Suppressor macrophage (primary cell): ENCODE measurements at regions not wholly inside any gene's neighbourhood (a gene's known extent, or its start where the extent isn't known, plus 50 kb on each side); places are given as distances from the start of the nearest gene placed in this dataset.
"Not testable (repeated sequence)": the region's sequence is repeated elsewhere in the genome, so short reads cannot be mapped to it uniquely, and the experiment has no call there.

ENCODE experiments used
- DNase-seq, 4 experiments: peaks; one replicate each; pipeline ENCODE4 v3.0.0-alpha.2; 2020 to 2022

DNA sequence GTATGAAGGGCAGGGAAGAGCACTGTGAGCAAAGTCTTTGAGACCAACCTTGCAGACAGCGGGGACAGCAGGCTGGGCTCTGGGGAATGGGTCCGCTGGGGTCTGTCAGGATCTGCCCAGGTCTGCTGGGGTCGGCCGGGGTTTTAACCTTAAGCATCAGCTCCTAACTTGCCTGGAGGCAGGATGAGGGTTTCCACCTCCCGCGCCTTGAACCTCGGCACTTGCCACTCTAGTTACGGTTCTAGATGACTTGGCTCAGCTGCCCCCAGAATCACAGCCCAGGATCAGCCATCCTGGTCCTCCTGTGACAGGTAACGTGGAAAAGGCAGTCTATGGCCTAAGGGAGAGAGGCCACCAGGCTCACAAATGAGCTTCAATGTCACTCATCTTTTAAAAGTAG is 50.4 kb upstream of the CACUL1 start:
- no peak for DNase-seq

DNA sequence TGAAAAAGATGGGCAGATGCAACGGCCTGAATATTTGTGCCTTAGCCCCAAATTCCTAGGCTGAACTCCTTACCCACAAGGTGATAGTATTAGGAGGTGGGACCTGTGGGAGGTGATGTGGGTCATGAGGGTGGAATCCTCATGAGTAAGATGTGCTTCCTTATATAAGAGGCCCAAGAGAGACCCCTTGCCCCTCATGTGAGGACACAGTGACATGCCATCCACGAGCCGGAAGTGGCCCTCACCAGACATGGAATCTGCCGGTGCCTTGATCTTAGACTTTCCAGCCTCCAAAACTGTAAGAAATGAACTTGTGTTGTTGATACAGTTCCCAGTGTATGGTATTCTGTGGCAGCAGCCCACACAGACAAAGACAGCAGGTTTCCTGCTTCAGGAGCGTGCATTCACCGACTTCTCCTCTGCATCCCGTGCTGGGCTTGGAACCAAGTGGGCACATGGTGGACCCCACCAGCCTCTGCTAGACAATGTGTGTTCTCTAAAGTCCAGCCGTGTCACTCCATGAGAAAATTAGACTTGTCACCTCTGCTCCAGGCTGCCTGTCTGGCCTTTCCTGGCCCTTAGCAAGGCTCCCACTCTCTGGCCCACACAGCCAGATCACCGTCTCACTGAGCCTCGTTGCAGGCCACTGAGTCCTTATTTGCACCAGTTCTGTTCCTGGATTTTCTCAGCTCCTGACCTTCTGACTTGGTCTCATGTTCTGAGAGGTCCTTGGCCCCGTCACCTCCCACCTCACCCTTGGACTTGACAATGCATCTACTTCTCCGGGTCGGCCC is 52.9 kb upstream of the CACUL1 start:
- no peak for DNase-seq

DNA sequence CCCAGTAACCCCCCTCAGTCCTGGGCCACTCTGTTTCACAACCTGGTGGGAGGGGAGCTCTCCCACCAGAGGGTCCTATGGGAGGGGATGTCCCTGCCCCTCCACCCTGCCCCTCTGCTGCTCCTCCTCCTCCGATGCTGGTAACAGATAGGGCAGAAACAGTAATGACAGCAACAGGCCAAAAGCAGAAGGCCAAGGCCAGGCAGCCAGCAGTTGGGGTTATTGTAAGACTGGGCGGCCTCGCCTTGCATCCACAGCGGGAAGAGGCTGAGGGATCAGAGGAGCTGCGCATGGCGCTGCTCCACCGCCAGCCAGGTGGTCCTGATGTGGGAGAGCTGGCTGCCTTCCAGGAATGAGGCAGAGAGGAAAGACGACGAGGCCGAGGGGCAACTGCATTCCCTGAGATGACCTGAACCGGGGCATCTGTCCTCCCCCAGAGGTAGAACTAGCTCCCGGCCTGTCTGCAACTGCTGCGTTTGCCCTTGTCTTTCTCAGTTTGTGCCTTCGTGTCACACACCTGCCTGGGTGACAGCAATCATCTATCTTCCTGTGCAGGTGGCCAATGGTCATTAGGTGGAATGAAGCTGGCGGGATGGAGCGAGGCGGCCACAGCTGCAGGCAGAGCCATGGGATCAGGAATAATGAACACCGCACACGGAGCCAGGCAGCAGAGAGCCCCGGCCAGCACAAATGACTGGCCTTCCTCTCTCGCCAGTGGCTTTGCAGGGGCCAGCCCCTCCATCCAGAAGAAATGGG is 54.0 kb upstream of the CACUL1 start:
- no peak for DNase-seq

DNA sequence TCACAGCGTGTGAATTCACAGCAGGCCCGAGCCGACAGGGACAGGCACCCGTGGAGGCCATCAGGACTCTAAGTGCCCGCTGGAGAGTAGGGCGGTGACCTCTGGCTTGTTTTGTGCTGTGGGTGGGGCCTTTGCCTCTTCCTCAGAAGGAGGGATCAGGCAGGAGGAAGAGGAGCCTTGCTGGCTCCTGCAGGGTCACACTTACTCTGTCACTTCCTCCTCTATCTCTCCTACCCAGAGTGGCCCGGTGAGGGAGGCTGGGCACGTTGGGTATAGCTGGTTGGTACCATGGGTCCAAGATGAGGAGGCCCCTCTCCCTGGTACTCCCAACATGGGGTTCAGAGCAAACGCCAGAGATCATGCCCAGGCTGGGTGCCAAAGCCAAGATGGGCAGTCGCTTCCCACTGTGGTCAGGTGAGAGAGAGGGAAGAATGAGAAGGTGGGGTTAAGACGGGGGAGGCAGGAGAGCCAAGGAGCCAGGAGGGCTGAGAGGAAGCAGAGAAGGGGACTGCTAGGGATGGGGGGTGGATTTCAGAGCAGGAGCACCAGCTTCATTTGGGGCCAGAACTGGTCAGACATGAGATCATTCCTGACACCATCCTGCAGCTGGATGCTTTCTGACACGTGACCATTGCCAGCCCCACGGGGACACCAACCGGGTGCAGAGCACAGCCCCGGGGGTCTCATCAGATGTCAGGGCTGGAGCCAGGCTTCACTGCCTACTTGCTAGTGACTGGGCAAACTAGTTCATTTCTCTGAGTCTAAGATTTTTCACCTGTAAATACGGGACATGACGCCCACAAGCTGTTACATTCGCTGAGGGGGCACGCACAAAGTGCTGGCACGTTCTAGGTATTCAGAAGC is 54.8 kb upstream of the CACUL1 start:
- peak in 3 of 4 experiments; percentile 25 to 53 (median 40) for DNase-seq

DNA sequence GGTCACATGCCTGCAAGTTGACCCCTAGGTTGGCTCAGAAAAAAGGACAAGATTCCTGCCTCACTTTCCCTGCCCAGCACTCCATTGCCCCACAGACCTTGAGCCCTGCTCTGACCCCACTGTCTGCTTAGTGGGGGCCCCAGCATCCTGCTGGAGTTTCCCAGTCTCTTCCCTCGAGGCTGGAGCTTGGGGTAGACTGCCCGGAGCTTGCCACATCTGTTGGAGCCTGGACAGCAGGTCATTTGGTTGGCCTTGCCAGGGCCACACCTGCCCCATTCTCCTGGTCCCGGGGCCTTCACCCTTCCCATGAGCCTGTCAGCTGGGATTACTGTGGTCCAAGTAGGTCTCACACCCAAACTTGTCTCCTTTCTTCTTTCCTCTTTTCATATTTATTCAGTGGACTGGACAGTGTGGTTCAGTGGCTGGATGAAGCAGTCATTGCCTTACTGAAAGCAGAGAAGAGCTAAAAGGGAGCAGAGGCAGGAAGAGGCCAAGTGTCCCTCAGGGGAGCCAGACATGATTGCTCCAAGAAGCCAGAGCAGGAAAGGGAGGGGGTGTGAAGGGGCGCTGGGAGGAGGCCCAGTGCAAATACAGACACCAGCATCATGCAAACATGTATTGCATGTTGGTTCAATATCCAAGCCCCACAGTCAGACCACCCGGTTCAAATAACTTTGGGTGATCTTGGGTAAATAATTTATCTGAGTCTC is 56.2 kb upstream of the CACUL1 start:
- no peak for DNase-seq

DNA sequence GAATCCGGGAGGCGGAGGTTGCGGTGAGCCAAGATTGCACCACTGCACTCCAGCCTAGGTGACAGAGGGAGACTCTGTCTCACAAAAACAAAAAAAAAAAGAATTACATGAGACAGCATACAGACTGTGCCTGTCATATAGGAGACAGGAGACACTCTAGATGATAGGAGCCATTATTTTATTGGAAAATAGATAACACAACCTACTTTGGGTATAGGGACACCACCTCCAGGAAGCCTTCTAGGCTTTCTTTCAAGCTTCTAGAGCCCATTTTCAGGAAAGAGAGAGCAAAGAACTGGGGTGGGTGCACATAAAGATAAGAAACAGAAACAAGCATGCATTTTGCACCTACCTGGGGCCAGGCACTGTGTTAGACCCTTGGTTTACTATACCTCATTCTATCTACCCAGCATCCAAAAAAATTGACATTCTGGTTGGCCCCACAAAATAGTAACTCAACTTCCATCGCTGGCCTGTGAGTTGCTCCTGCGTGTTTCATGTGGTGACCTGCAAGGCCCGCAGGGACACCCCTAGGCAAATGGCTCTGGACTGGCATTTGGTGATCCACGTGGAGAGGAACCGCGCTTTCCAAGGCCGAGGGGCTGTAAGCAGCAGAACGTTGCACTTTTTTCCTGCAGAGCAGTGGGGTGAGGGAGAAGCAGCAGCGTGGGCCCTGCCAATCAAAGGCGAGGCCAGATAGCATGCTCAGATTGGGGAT is 57.1 kb upstream of the CACUL1 start:
- DNase-seq = no peak

DNA sequence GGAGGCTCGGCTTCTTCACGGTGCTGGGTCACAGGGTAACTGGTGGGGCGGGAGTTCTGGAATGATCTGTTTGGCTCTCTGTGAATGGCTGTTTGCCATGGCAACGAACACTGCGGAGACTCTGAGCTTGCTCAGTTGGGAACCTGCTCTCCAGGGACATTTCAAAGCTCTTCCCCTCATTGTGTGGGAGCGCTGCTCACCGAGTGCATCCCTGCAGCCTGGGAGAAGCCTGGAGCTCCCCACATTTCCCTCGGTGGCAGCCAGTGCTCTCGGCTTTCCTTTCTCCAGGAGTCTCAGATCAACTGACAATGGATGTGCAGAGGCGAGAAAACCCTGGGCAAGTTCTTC is 57.6 kb upstream of the CACUL1 start:
- DNase-seq = no peak

DNA sequence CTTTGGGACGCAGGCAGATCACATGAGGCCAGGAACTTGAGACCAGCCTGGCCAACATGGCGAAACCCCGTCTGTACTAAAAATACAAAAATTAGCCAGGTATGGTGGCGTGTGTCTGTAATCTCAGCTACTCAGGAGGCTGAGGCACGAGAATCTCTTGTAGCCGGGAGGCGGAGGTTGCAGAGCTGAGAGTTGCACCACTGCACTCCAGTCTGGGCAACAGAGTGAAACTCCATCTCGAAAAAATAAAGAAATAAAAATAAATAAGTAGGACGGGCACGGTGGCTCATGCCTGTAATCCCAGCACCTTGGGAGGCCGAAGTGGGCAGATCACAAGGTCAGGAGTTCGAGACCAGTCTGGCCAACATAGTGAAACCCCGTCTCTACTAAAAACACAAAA is 58.2 kb upstream of the CACUL1 start:
- not testable (repeated sequence) for DNase-seq

DNA sequence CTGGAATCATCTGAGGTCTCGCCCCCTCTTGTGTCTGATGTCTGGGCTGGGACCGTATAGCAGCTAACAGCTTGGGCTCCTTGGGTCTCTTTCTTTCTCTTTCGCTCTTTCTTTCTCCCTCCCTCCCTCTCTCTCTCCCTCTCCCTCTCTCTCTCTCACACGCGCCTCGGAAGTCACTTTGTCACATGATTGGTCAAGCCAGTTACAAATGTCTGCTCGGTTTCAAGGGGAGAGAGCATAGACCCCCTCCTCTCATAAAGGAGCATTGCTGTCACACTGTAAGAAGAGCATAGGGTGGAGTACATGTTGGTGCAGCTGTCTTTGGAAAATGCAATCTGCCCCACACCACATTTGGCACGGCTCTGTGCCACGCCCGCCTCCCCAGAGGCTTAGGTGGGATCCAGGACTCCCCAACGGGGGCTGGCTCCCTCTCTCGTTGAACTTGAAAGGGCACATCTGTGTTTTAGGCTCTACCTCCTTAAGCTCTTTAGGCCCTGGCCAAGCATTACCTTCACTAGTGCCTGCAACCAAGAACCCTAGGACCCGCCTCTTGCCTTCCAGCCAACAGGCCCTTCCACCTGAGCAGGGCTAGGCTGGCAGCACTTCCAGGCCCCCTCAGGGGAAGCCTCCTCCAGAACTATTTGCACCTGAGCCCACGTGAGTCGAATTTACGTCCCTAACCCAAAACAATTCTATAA is 61.9 kb upstream of the CACUL1 start:
- DNase-seq = no peak

DNA sequence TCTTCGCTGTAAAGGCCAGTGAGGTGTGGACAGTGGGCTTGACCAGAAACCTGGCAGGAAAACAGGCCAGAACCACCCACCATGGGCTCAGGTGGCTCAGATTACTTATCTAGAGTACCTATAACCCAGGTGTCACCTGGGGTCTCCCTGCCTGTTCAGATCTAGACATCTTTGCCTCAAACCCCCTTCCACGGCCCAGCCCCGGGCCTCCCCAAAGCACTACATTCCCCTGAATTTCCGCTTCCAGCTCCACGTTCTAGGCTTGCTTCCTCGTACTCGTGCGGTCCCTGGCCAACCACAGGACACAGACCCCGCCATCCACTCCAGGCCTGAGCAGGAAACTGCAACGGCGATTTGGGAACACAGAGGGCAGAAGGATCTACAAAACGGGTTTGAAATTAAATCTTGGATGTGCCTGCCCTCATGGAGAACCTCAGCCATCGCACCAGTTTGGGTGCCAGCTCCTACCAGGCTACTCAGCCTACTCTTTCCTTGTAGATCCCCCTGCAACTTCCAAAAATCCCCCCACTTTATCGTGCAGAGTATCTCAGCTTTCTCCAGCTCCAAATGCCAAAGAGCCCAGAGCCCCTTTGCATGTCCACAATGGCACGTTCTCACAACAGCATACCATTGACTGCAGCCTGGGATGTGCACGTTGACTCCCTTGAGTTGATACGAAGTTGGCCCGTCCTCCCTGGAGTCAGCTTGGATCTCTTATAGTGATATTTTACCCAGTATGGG is 62.7 kb upstream of the CACUL1 start:
- no peak for DNase-seq

DNA sequence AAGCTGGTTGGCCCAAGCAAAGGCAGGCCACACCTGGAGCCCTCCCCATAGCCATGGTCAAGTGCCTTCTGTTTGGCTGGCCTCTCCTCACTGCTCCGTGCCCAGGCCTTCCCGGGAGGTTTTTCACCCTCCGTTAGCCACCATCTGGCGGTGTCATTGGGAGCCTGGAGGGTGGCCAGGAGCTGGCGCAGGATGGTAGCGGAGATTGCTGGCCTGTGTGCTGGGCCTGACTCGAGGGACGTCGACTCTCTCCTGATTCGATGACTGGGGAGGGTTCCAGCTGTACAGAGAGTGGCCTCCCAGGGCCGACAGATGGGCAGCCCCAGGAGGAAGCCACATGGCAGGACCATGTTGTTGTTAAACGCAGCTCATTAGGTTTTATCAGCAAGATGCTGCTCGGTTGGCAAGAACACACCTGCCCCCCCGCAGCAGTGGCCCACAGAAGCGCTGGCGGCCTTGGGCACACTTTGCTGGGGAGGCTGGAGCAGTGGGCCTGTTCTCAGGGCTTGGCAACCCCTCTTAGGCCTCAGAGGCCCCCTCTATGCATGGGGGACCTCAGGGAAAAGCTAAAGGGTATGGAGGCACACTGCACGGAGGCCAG is 64.0 kb upstream of the CACUL1 start:
- DNase-seq = no peak

DNA sequence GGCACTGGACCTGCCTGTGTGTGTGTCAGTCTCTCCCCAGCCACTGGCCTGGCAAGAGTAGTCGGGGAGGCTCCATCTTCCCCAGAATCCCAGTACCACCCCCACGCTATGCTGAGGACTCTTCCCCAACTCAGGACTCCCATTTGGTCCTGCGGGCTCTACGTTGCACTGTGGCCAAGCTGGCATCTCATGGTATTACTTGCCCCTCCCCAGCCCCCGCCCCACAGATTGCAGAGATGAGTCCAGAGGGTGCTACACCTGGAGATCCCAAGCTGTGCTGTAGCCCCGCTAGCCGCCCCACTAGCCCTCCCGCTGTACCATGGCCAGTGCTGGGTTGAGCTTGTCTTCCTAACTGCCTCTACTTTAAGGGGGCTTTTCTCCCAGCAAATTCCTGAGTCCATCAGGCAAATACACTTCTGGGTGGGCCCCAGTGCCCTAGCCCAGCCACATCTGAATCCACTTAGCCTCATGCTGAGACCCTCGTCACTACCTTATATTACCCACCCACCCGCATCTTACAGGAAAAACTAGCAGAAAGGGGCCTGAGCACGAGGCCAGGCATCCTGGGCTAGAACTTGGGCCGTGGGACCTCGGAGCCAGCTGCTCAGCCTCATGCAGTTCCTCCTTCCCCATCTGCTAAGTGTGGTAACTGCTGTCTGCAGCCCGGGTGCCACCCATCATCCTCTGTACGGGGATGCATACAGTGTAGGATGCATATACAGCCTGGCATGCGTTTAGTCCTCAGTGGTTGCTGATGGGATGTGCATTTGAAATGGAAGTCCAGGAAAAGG is 65.8 kb upstream of the CACUL1 start:
- no peak for DNase-seq

DNA sequence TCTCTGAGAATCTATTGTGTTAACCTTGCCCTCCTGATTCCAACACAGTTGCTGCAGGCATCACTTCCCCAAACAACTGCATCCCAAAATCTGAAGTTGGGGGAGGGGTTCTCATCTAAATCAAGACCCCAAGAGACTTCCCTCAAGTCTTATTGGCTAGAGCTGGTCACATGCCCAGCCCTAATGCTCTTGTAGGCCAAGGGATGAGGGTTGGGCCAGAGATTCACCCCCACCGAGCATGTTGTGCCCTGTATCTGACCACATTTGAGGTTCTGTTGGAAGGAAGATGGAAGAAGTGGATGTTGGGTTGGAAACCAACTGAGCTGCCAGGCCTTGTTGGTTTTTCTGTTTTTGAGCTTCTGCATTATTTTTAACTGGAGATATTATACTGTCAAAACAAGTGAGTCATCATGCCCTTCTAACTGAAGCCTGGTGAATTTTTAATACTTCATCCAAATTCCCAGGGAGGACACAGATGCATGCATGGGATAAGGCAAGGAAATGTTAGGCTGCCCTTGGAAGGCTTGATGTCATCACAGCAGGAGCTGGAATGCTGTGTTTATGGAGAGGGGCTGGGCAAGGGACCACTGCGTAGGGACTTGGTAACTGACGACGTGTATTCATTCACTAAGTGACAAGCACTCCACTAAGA is 68.6 kb upstream of the CACUL1 start:
- DNase-seq = no peak

DNA sequence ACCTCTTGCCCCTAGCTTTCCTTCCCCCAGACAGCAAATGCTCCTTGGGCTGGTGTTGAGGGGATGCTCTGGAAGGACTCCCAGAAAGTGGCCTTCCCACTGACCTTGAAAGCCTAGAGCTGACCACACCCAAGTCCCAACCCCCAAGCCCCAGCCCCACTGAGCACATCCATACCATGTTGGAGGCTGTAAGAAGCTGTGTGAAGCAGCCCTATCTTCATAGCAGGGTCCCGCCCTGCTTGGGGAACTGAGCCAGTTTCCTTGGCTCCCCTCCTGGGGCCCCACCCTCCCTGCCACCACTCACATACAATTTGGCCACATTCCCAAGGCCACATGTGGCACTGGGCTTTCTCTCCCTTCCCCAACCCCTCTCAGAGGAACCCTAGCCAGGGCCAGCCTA is 72.3 kb upstream of the CACUL1 start:
- no peak for DNase-seq

DNA sequence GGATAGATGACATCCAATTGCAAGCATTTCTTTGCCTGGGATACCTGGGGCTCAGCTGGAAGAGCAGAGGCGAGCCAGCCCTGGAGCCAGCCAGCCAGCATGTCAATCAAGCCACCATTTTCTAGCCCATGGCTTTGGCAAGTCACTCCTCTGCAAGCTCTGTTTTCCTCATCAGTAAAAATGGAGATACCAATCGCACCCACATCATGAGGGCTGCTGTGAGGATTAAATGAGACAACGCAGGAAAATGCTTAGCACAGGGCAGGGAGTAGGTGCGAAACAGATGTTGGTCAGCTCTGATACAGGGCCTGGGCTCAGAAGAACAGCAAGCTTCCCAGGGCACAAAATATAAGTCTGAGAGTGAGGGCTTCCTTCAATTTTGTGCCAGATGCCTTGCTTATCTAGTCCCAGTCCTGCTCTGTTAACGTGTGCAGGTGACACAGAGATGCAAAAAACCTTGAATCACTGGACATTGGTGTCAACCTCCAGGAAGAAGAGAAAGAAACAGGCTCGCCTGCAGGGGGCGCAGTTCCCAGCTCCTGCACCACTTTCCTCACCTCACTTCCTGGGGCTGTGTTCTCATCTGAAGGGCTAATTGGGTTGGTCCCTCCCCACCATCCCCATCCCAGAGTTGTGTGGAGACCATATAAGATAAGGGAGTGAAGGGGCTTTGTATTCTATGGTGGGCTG is 72.8 kb upstream of the CACUL1 start:
- peak in 1 of 4 experiments; percentile 16 for DNase-seq

DNA sequence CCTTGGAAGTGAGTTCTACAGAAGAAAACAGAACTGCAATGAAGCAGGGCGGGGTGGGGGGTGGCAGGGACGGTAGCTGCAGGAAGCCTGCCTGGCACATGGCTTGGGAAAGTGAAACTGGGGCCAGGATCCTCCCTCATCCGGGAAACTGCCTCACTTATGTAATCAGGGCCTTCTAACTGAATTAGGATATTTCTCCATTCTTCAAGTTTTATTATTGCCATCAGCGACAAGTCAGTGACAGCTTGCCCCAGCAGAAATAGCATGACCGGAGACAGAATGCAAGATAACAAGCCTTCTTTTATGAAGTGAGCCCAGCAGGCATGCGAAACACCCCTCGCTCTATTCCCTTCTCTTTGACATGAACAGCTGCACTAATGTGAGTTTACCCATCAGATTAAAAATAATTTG is 77.5 kb upstream of the CACUL1 start:
- peak; percentile 75 to 89 (median 82) for DNase-seq

DNA sequence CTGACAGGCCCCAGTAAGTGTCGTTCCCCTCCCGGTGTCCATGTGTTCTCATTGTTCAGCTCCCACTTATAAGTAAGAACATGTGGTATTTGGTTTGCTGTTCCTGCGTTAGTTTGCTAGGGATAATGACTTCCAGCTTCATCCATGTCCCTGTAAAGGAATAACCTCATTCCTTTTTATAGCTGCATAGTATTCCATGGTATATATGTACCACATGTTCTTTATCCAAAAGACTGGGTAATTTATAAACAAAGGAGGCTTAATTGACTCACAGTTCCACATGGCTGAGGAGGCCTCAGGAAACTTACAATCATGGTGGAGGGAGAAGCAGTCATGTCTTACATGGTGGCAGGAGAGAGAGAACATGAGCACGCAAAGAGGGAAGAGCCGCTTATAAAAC is 79.6 kb upstream of the CACUL1 start:
- DNase-seq = not testable (repeated sequence)
